Gastroesophageal sphincter (tissue), 3 donors: ENCODE measurements at regions not wholly inside any gene's neighbourhood (a gene's known extent, or its start where the extent isn't known, plus 50 kb on each side); places are given as distances from the start of the nearest gene placed in this dataset.

Experiments used
- CTCF ChIP-seq, 4 experiments: fragments of 200-600 bp in 2 of 4; fragments of 450-650 bp in 2 of 4; sonication (generic) in 1 of 4; IDR thresholded peaks; one replicate each; pipeline ENCODE4 v1.5.1; 2017 to 2019; ENCODE audit warnings: antibody characterized with exemption in 4 of 4, mild to moderate bottlenecking in 2 of 4, moderate library complexity in 2 of 4
- POLR2AphosphoS5 ChIP-seq: sonication (generic); formaldehyde crosslinking; IDR thresholded peaks from one replicate; pipeline ENCODE4 v1.6.1; 2017; ENCODE audit warnings: antibody characterized with exemption

- TF ChIP-seq CTCF (IDR thresholded peaks at IDR 0.05) (no peak), POLR2AphosphoS5 (no peak)
Observed at GRCh38 chr14:94876306-94876705, 106.4 kb upstream of the GSC start.
